Loucy (cell line): ENCODE measurements at regions not wholly inside any gene's neighbourhood (a gene's known extent, or its start where the extent isn't known, plus 50 kb on each side); places are given as distances from the start of the nearest gene placed in this dataset.
"Not testable (repeated sequence)": the region's sequence is repeated elsewhere in the genome, so short reads cannot be mapped to it uniquely, and the experiment has no call there.

Experiments
- H2AFZ ChIP-seq: fragments of 200-600 bp; sonication (generic); 2 replicates; pipeline ENCODE4 v1.6.0; 2016; ENCODE audit warnings: antibody characterized with exemption, mild to moderate bottlenecking, low read length, moderate library complexity
- H3F3A ChIP-seq: fragments of 200-600 bp; 2 replicates; pipeline ENCODE4 v1.6.0; 2016; ENCODE audit warnings: antibody characterized with exemption, low read depth, mild to moderate bottlenecking
- H3K27me3 ChIP-seq: fragments of 200-600 bp; sonication (generic); 2 replicates; pipeline ENCODE4 v1.6.1; 2014; ENCODE audit warnings: low read length, mild to moderate bottlenecking; ENCODE audit not compliant: insufficient read depth, poor library complexity, severe bottlenecking
- H3K36me3 ChIP-seq: fragments of 200-600 bp; sonication (generic); 2 replicates; pipeline ENCODE4 v1.6.1; 2016; ENCODE audit warnings: low read length; ENCODE audit not compliant: insufficient read depth
- H3K4me1 ChIP-seq: fragments of 200-600 bp; sonication (generic); 2 replicates; pipeline ENCODE4 v1.5.1; 2014; ENCODE audit warnings: low read length, mild to moderate bottlenecking; ENCODE audit not compliant: insufficient read depth, poor library complexity, severe bottlenecking
- H3K4me2 ChIP-seq: fragments of 200-600 bp; sonication (generic); 2 replicates; pipeline ENCODE4 v1.6.0; 2014; ENCODE audit warnings: antibody characterized with exemption, low read length, low read depth, mild to moderate bottlenecking; ENCODE audit not compliant: poor library complexity, severe bottlenecking
- H3K4me3 ChIP-seq: fragments of 200-600 bp; sonication (generic); 2 replicates; pipeline ENCODE4 v1.5.1; 2014; ENCODE audit warnings: low read length, mild to moderate bottlenecking, mixed read lengths; ENCODE audit not compliant: poor library complexity, severe bottlenecking
- H3K79me2 ChIP-seq: fragments of 200-600 bp; sonication (generic); 2 replicates; pipeline ENCODE4 v1.6.1; 2014; ENCODE audit warnings: low read length; ENCODE audit not compliant: insufficient read depth
- H3K9ac ChIP-seq: fragments of 200-600 bp; sonication (generic); 2 replicates; pipeline ENCODE4 v1.6.0; 2014; ENCODE audit warnings: mild to moderate bottlenecking, low read depth, low read length, moderate library complexity; ENCODE audit not compliant: poor library complexity, severe bottlenecking
- H3K9me2 ChIP-seq: fragments of 200-600 bp; sonication (generic); replicated peaks from 2 replicates; pipeline ENCODE4 v1.6.1; 2016; ENCODE audit warnings: low read depth, low read length, mixed read lengths
- H3K9me3 ChIP-seq: fragments of 200-600 bp; sonication (generic); 2 replicates; pipeline ENCODE4 v1.6.1; 2014; ENCODE audit warnings: mild to moderate bottlenecking, antibody characterized with exemption, low read length, low read depth; ENCODE audit not compliant: insufficient read depth
- H4K20me1 ChIP-seq: fragments of 200-600 bp; sonication (generic); 2 replicates; pipeline ENCODE4 v1.6.0; 2014; ENCODE audit warnings: antibody characterized with exemption, low read length, mild to moderate bottlenecking; ENCODE audit not compliant: insufficient read depth, poor library complexity, severe bottlenecking
- CTCF ChIP-seq: fragments of 200-600 bp; sonication (generic); conservative IDR thresholded peaks from 2 replicates; pipeline ENCODE4 v1.5.1; 2014; ENCODE audit warnings: mild to moderate bottlenecking, antibody characterized with exemption, low read length
- EZH2phosphoT487 ChIP-seq: fragments of 200-600 bp; IDR thresholded peaks from 2 replicates; pipeline ENCODE4 v1.6.1; 2018; ENCODE audit warnings: antibody characterized with exemption, mild to moderate bottlenecking, moderate library complexity, borderline replicate concordance

- Histone ChIP-seq H3K4me3 (no peak overlapping the region), H3F3A (no peaks in the 10 kb centered on the region), H3K4me1 (peaks cover 8% of the 10 kb centered on the region), H3K9me3 (no peaks in the 10 kb centered on the region), H3K4me2 (peak overlapping the region; percentile 60), H3K27me3 (no peaks in the 10 kb centered on the region), H3K9me2 (no peaks in the 10 kb centered on the region), H2AFZ (peak overlapping the region; percentile 96), H3K9ac (no peak overlapping the region), H3K79me2 (no peaks in the 10 kb centered on the region), H3K36me3 (no peaks in the 10 kb centered on the region), H4K20me1 (no peaks in the 10 kb centered on the region)
- TF ChIP-seq CTCF (no peak), EZH2phosphoT487 (no peak)
These were observed 351.1 kb upstream of the CD180 start for GRCh38 chr5:67547682-67548081.

- peak overlapping the region; percentile 19; the same call in 1 of the 2 replicates for H2AFZ ChIP-seq
- H3K9me2 ChIP-seq, H3K36me3 ChIP-seq, H3K9ac ChIP-seq, H3K4me1 ChIP-seq, H3K4me2 ChIP-seq, H3F3A ChIP-seq, H3K9me3 ChIP-seq, H3K4me3 ChIP-seq, H3K27me3 ChIP-seq, H4K20me1 ChIP-seq, H3K79me2 ChIP-seq: not testable (repeated sequence)
These were observed 348.3 kb upstream of the CD180 start for GRCh38 chr5:67544942-67545341.

- H4K20me1 ChIP-seq: no peaks in the 10 kb centered on the region
- no peaks in the 10 kb centered on the region for H3K27me3 ChIP-seq
- no peak overlapping the region for H3K4me3 ChIP-seq
- H3K79me2 ChIP-seq: no peaks in the 10 kb centered on the region
- no peaks in the 10 kb centered on the region for H3K9me2 ChIP-seq
- no peaks in the 10 kb centered on the region for H3F3A ChIP-seq
- H3K4me2 ChIP-seq: no peak overlapping the region
- TF ChIP-seq EZH2phosphoT487 (no peak), CTCF (no peak)
- H3K9me3 ChIP-seq: no peaks in the 10 kb centered on the region
- H3K36me3 ChIP-seq: no peaks in the 10 kb centered on the region
- no peak overlapping the region for H2AFZ ChIP-seq
- no peak overlapping the region for H3K9ac ChIP-seq
- H3K4me1 ChIP-seq: peaks cover 7% of the 10 kb centered on the region
These were observed 347.2 kb upstream of the CD180 start for GRCh38 chr5:67543720-67544270.

GRCh38 chr5:67542479-67542878, 345.9 kb upstream of the CD180 start:
- peaks cover 5% of the 10 kb centered on the region for H3K4me1 ChIP-seq
- H3K79me2 ChIP-seq: no peaks in the 10 kb centered on the region

More at GRCh38 chr5:67542479-67542878, 345.9 kb upstream of the CD180 start:
- Histone ChIP-seq H3K9me3 (no peaks in the 10 kb centered on the region), H2AFZ (no peak overlapping the region), H3K4me3 (no peak overlapping the region), H3K9ac (no peak overlapping the region), H3K36me3 (no peaks in the 10 kb centered on the region), H3F3A (no peaks in the 10 kb centered on the region), H3K9me2 (no peaks in the 10 kb centered on the region), H4K20me1 (no peaks in the 10 kb centered on the region), H3K4me2 (no peak overlapping the region), H3K27me3 (no peaks in the 10 kb centered on the region)
- TF ChIP-seq CTCF: no peak
- no peak for TF ChIP-seq EZH2phosphoT487
